ENCODE measurements at regions not wholly inside any gene's neighbourhood (a gene's known extent, or its start where the extent isn't known, plus 50 kb on each side); places are given as distances from the start of the nearest gene placed in this dataset.

GRCh38 chr3:127112796-127113570, 79.9 kb upstream of the PRR23E start:
- no peak for DNase-seq (ENCODE audit: low read depth, low spot score)
- TF ChIP-seq CTCF (IDR thresholded peaks at IDR 0.05; ENCODE audit: insufficient read depth, low read length, missing control alignments) = no peak
- H3K4me3 ChIP-seq (ENCODE audit: low read depth, low read length) = no peak overlapping the region
- ChIA-PET CTCF (no interaction called here), POLR2A (no interaction called here)

GRCh38 chr3:127113571-127113891, 79.4 kb upstream of the PRR23E start:
- CTCF ChIA-PET = no interaction called here
- DNase-seq (ENCODE audit: low read depth, low spot score) = no peak
- TF ChIP-seq CTCF (IDR thresholded peaks at IDR 0.05; ENCODE audit: insufficient read depth, low read length, missing control alignments) = no peak
- H3K4me3 ChIP-seq (ENCODE audit: low read depth, low read length) = no peak overlapping the region
- POLR2A ChIA-PET = no interaction called here

GRCh38 chr3:127114337-127115070, 78.4 kb upstream of the PRR23E start:
- ChIA-PET POLR2A (no interaction called here), CTCF (no interaction called here)
- TF ChIP-seq CTCF (IDR thresholded peaks at IDR 0.05; ENCODE audit: insufficient read depth, low read length, missing control alignments) = no peak
- no peak overlapping the region for H3K4me3 ChIP-seq (ENCODE audit: low read depth, low read length)
- DNase-seq (ENCODE audit: low read depth, low spot score) = no peak

GRCh38 chr3:127115691-127116351, 77.1 kb upstream of the PRR23E start:
- CTCF ChIA-PET = no interaction called here

GRCh38 chr3:127118366-127118765, 74.6 kb upstream of the PRR23E start:
- no peak for DNase-seq (ENCODE audit: low read depth, low spot score)
- CTCF ChIA-PET = no interaction called here
- H3K4me3 ChIP-seq (ENCODE audit: low read depth, low read length) = no peak overlapping the region
- POLR2A ChIA-PET = no interaction called here
- TF ChIP-seq CTCF (IDR thresholded peaks at IDR 0.05; ENCODE audit: insufficient read depth, low read length, missing control alignments) = no peak

More at GRCh38 chr3:127115691-127116351, 77.1 kb upstream of the PRR23E start:
- DNase-seq (ENCODE audit: low read depth, low spot score) = no peak
- no peak overlapping the region for H3K4me3 ChIP-seq (ENCODE audit: low read depth, low read length)
- TF ChIP-seq CTCF (IDR thresholded peaks at IDR 0.05; ENCODE audit: insufficient read depth, low read length, missing control alignments) = no peak
- POLR2A ChIA-PET = no interaction called here

Measured in AG04449 (cell line).